B cell (primary cell): ENCODE measurements at regions not wholly inside any gene's neighbourhood (a gene's known extent, or its start where the extent isn't known, plus 50 kb on each side); places are given as distances from the start of the nearest gene placed in this dataset.

Experiments
- CTCF ChIP-seq: fragments of 200-600 bp; IDR thresholded peaks from one replicate; pipeline ENCODE4 v1.8.0; 2022; ENCODE audit warnings: antibody characterized with exemption, mild to moderate bottlenecking
- EZH2 ChIP-seq: IDR thresholded peaks from 2 replicates; pipeline ENCODE4 v1.6.1; 2012; ENCODE audit warnings: borderline replicate concordance, low read depth, mild to moderate bottlenecking, moderate library complexity, low read length; ENCODE audit not compliant: insufficient read depth, poor library complexity, severe bottlenecking

GRCh38 chr10:85008488-85009184, 680.2 kb downstream of the CCSER2 start:
- TF ChIP-seq EZH2 (no peak), CTCF (no peak)
